Stomach (tissue), 8 donors: ENCODE measurements at regions not wholly inside any gene's neighbourhood (a gene's known extent, or its start where the extent isn't known, plus 50 kb on each side); places are given as distances from the start of the nearest gene placed in this dataset.

Experiments
- DNase-seq, 2 donors: peaks; one replicate each; pipeline versions ENCODE4 v3.0.0 to v3.0.0-alpha.2; 2013 to 2019
- H3K27ac ChIP-seq, 5 donors: fragments of 200-600 bp in 4 of 5; sonication (generic) in 4 of 5; one replicate each; pipeline ENCODE4 v1.5.1; 2013 to 2019; ENCODE audit warnings: mild to moderate bottlenecking in 1 of 5, moderate library complexity in 1 of 5
- H3K27me3 ChIP-seq, 3 donors: fragments of 200-600 bp; sonication (generic); one replicate each; pipeline ENCODE4 v1.5.1; 2017 to 2019; ENCODE audit warnings: mixed run types in 1 of 3
- H3K36me3 ChIP-seq, 4 donors: fragments of 200-600 bp; sonication (generic); 1 replicate in 3 of 4; 2 replicates in 1 of 4; pipeline ENCODE4 v1.5.1; 2016 to 2019
- H3K4me1 ChIP-seq, 4 donors: fragments of 200-600 bp; sonication (generic); one replicate each; pipeline ENCODE4 v1.5.1; 2016 to 2019
- H3K4me3 ChIP-seq, 4 donors: fragments of 200-600 bp; sonication (generic) in 3 of 4; one replicate each; pipeline ENCODE4 v1.5.1; 2016 to 2019; ENCODE audit warnings: mild to moderate bottlenecking in 1 of 4
- H3K9me3 ChIP-seq, 4 donors: fragments of 200-600 bp; sonication (generic); one replicate each; pipeline ENCODE4 v1.5.1; 2016 to 2019
- CTCF ChIP-seq, 7 experiments: fragments of 450-650 bp in 4 of 7; fragments of 200-600 bp in 3 of 7; sonication (generic) in 3 of 7; IDR thresholded peaks; one replicate each; pipeline ENCODE4 v1.5.1; 2016 to 2019; ENCODE audit warnings: antibody characterized with exemption in 7 of 7, control low read depth in 2 of 7, mild to moderate bottlenecking in 1 of 7
- EP300 ChIP-seq: sonication (generic); formaldehyde crosslinking; IDR thresholded peaks from one replicate; pipeline ENCODE4 v1.6.1; 2017; ENCODE audit warnings: antibody characterized with exemption
- POLR2A ChIP-seq, 4 donors: fragments of 450-650 bp; IDR thresholded peaks; one replicate each; pipeline ENCODE4 v1.6.1; 2016; ENCODE audit warnings: antibody characterized with exemption in 4 of 4, control low read depth in 2 of 4, mild to moderate bottlenecking in 1 of 4, moderate library complexity in 1 of 4
- POLR2AphosphoS5 ChIP-seq, 3 donors: sonication (generic); formaldehyde crosslinking; IDR thresholded peaks; one replicate each; pipeline ENCODE4 v1.6.1; 2016; ENCODE audit warnings: antibody characterized with exemption in 3 of 3
- WGBS, 5 donors: extraction: QIAGEN DNeasy Blood & Tissue Kit in 3 of 5; methylation state at CpG; one replicate each; pipeline versions ENCODE4 v1.1.5 to v1.1.7; 2013 to 2018; 5-methylcytosine and 5-hydroxymethylcytosine counted together
- intact Hi-C: fragments of 100-400 bp; cut with DNase I; formaldehyde crosslinking; loops from one replicate; pipeline ENCODE4 v1.15.1; 2023; ENCODE audit warnings: low total_unique reads
- donor health status: healthy with polysubstance abuse.
- donor health status: Bipolar disorder and iron deficiency.
- donor health status: healthy.

- DNase-seq, result no peak
- H3K9me3 ChIP-seq, result peaks cover 0 to 10% (median 4%) of the 10 kb centered on the region in 4 donors
- H3K27ac ChIP-seq, result no peak overlapping the region
- 48 to 64% (median 61%) methylated on average over 5 of the region's 5 CpGs for WGBS, 5 donors
- intact Hi-C loops, result no loop called here
- TF ChIP-seq CTCF (IDR thresholded peaks at IDR 0.05) (no peak), EP300 (no peak), POLR2AphosphoS5 (IDR thresholded peaks at IDR 0.05) (no peak), POLR2A (IDR thresholded peaks at IDR 0.05) (no peak)
- H3K36me3 ChIP-seq, result no peaks in the 10 kb centered on the region
- H3K4me3 ChIP-seq, result no peak overlapping the region
- no peaks in the 10 kb centered on the region for H3K4me1 ChIP-seq
- no peaks in the 10 kb centered on the region for H3K27me3 ChIP-seq
Measured at GRCh38 chr9:118515947-118516346, 811.7 kb downstream of the TLR4 start.

- intact Hi-C loops, result no loop called here
- WGBS, 5 donors, result 63 to 74% (median 71%) methylated on average over 3 of the region's 3 CpGs
Measured at GRCh38 chr9:118521261-118521660, 817.1 kb downstream of the TLR4 start.

GRCh38 chr9:118522093-118523028 is 818.2 kb downstream of the TLR4 start:
- Histone ChIP-seq H3K27ac (no peak overlapping the region), H3K36me3 (no peaks in the 10 kb centered on the region), H3K4me3 (no peak overlapping the region), H3K9me3 (peaks cover 0 to 7% (median 0%) of the 10 kb centered on the region in 4 donors), H3K27me3 (no peaks in the 10 kb centered on the region), H3K4me1 (no peaks in the 10 kb centered on the region)
- WGBS, 5 donors, result 38 to 46% (median 45%) methylated on average over 9 of the region's 9 CpGs
- TF ChIP-seq POLR2AphosphoS5 (IDR thresholded peaks at IDR 0.05) (no peak), POLR2A (IDR thresholded peaks at IDR 0.05) (no peak), CTCF (IDR thresholded peaks at IDR 0.05) (peak in 1 of 7 experiments; percentile 16), EP300 (no peak)
- peak in 1 of 2 donors; percentile 66 for DNase-seq
- intact Hi-C loops, result no loop called here

More at GRCh38 chr9:118521261-118521660, 817.1 kb downstream of the TLR4 start:
- peaks cover 0 to 7% (median 0%) of the 10 kb centered on the region in 4 donors for H3K9me3 ChIP-seq
- H3K27ac ChIP-seq, result no peak overlapping the region
- H3K4me3 ChIP-seq, result no peak overlapping the region
- no peaks in the 10 kb centered on the region for H3K4me1 ChIP-seq
- no peaks in the 10 kb centered on the region for H3K27me3 ChIP-seq
- H3K36me3 ChIP-seq, result no peaks in the 10 kb centered on the region
- DNase-seq, result no peak
- no peak for TF ChIP-seq POLR2AphosphoS5 (IDR thresholded peaks at IDR 0.05)
- TF ChIP-seq POLR2A (IDR thresholded peaks at IDR 0.05), result no peak
- TF ChIP-seq EP300, result no peak
- no peak for TF ChIP-seq CTCF (IDR thresholded peaks at IDR 0.05)

- H3K36me3 ChIP-seq, result no peaks in the 10 kb centered on the region
- no peak overlapping the region for H3K4me3 ChIP-seq
- no peaks in the 10 kb centered on the region for H3K27me3 ChIP-seq
- intact Hi-C loops, result no loop called here
- no peaks in the 10 kb centered on the region for H3K4me1 ChIP-seq
- no peak overlapping the region for H3K27ac ChIP-seq
- TF ChIP-seq POLR2AphosphoS5 (IDR thresholded peaks at IDR 0.05), result no peak
- no peak for TF ChIP-seq CTCF (IDR thresholded peaks at IDR 0.05)
- TF ChIP-seq EP300, result no peak
- no peak for TF ChIP-seq POLR2A (IDR thresholded peaks at IDR 0.05)
- 79 to 92% (median 86%) methylated on average over 1 of the region's 1 CpG for WGBS, 5 donors
- no peak for DNase-seq
- peaks cover 0 to 7% (median 0%) of the 10 kb centered on the region in 4 donors for H3K9me3 ChIP-seq
Measured at GRCh38 chr9:118527261-118527660, 823.1 kb downstream of the TLR4 start.
